ENCODE measurements at regions not wholly inside any gene's neighbourhood (a gene's known extent, or its start where the extent isn't known, plus 50 kb on each side); places are given as distances from the start of the nearest gene placed in this dataset.

DNA sequence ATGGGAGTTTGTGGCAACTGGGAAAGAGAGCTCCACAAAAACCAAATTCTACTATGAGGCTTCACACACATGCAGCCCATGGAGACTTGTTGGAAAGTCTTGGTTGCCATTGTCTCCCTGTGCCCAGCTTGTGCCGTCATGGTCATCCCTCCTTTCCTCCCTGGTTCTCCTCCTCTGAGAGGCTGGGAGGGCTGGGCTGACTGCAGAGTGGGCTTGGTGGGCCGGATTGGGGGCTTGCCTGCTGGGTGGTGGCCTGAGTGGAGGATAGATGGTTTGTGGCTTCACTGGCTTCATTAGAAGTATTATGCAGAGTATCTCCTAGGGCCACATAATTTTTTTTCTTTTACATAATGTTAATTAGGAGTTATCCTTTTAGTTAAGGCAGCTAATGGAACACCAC, 52.3 kb upstream of the IRX2 start:
- TF ChIP-seq, protein P1, sequence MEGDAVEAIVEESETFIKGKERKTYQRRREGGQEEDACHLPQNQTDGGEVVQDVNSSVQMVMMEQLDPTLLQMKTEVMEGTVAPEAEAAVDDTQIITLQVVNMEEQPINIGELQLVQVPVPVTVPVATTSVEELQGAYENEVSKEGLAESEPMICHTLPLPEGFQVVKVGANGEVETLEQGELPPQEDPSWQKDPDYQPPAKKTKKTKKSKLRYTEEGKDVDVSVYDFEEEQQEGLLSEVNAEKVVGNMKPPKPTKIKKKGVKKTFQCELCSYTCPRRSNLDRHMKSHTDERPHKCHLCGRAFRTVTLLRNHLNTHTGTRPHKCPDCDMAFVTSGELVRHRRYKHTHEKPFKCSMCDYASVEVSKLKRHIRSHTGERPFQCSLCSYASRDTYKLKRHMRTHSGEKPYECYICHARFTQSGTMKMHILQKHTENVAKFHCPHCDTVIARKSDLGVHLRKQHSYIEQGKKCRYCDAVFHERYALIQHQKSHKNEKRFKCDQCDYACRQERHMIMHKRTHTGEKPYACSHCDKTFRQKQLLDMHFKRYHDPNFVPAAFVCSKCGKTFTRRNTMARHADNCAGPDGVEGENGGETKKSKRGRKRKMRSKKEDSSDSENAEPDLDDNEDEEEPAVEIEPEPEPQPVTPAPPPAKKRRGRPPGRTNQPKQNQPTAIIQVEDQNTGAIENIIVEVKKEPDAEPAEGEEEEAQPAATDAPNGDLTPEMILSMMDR (conservative IDR thresholded peaks at IDR 0.05), result no peak
- no peak for TF ChIP-seq EZH2 (IDR thresholded peaks at IDR 0.05; ENCODE audit: low read depth)
